BJ (cell line): ENCODE measurements at regions not wholly inside any gene's neighbourhood (a gene's known extent, or its start where the extent isn't known, plus 50 kb on each side); places are given as distances from the start of the nearest gene placed in this dataset.
"Not testable (repeated sequence)": the region's sequence is repeated elsewhere in the genome, so short reads cannot be mapped to it uniquely, and the experiment has no call there.

Experiments used
- CTCF ChIA-PET: fragments of 350-600 bp; formaldehyde crosslinking; extraction: SDS; loops from one replicate; lab custom pipeline; 2021; ENCODE audit warnings: antibody characterized with exemption, inconsistent platforms; lab: Yijun Ruan, JAX
- POLR2A ChIA-PET: fragments of 300-600 bp; sonication (Branson Sonifier 250); formaldehyde crosslinking; extraction: SDS; loops from one replicate; lab custom pipeline; 2021; ENCODE audit warnings: antibody characterized with exemption; lab: Charles Lee
- DNase-seq: peaks from one replicate; pipeline ENCODE4 v3.0.0-alpha.2; 2011; ENCODE audit warnings: low read depth
- H3K27me3 ChIP-seq: 2 replicates; pipeline ENCODE4 v1.6.0; 2011; ENCODE audit warnings: low read length; ENCODE audit not compliant: control insufficient read depth, insufficient read depth
- H3K36me3 ChIP-seq: 2 replicates; pipeline ENCODE4 v1.5.1; 2011; ENCODE audit warnings: low read length; ENCODE audit not compliant: control insufficient read depth, insufficient read depth
- H3K4me3 ChIP-seq: 2 replicates; pipeline ENCODE4 v1.5.1; 2011; ENCODE audit warnings: low read depth, mild to moderate bottlenecking, control low read depth, low read length
- TF ChIP-seq, protein P1 (sequence below): IDR thresholded peaks from 2 replicates; pipeline ENCODE4 v1.5.1; 2011; ENCODE audit warnings: low read depth, mild to moderate bottlenecking, control low read depth, inconsistent platforms, low read length, moderate library complexity; ENCODE audit not compliant: insufficient read depth

DNA sequence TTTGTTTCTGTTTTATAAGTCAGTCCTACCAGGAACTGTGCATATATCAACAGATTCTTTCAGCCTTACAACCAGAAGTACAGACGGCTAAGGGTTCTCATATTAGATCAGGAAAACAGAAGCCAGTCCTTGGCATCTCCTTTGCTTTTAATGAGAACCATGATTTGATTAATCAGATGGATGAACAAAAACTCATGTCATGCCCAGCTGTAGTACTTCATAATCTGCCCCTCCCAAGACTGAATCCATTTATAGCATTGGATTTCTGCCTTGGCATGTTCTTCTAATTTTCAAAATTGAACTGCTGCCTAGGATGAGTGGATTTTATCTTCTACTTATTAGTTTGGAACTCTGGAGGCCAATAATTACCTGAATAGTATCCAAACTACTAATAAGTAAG lies 617.2 kb downstream of the SLITRK5 start:
- no peaks in the 10 kb centered on the region for H3K27me3 ChIP-seq
- no peak for DNase-seq
- POLR2A ChIA-PET = no interaction called here
- no peak overlapping the region for H3K4me3 ChIP-seq
- CTCF ChIA-PET = no interaction called here
- TF ChIP-seq, protein P1, sequence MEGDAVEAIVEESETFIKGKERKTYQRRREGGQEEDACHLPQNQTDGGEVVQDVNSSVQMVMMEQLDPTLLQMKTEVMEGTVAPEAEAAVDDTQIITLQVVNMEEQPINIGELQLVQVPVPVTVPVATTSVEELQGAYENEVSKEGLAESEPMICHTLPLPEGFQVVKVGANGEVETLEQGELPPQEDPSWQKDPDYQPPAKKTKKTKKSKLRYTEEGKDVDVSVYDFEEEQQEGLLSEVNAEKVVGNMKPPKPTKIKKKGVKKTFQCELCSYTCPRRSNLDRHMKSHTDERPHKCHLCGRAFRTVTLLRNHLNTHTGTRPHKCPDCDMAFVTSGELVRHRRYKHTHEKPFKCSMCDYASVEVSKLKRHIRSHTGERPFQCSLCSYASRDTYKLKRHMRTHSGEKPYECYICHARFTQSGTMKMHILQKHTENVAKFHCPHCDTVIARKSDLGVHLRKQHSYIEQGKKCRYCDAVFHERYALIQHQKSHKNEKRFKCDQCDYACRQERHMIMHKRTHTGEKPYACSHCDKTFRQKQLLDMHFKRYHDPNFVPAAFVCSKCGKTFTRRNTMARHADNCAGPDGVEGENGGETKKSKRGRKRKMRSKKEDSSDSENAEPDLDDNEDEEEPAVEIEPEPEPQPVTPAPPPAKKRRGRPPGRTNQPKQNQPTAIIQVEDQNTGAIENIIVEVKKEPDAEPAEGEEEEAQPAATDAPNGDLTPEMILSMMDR = no peak
- H3K36me3 ChIP-seq = no peaks in the 10 kb centered on the region

DNA sequence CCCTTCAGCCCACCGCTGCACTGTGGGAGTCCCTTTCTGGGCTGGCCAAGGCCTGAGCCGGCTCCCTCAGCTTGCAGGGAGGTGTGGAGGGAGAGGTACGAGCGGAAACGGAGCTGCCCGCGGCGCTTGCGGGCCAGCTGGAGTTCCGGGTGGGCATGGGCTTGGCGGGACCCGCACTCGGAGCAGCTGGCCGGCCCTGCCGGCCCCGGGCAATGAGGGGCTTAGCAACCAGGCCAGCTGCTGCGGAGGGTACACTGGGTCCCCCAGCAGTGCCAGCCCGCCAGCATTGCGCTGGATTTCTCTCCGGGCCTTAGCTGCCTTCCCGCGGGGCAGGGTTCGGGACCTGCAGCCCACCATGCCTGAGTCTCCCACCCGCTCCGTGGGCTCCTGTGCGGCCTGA lies 620.6 kb downstream of the SLITRK5 start:
- CTCF ChIA-PET, DNase-seq, H3K4me3 ChIP-seq, H3K27me3 ChIP-seq, H3K36me3 ChIP-seq, POLR2A ChIA-PET: not testable (repeated sequence)

DNA sequence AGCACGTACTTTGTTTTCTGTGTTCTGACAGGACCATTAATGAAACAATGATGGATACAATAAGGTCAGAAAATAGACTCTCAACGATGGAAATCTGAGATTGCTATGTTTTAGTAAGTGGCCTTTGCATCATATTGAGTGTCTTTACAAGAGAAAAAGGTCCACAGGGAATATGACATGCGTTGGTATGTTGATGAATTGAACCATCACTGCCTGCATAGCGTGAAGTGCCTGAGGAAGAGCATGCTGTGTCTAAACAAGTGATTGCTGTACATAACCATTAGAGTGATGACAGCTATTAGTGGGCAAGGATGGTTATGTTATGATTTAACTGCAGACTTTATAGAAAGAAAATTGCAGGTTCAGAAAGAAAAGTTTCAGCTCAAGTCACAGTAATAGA lies 623.2 kb downstream of the SLITRK5 start:
- POLR2A ChIA-PET = no interaction called here
- TF ChIP-seq, protein P1 = no peak
- Histone ChIP-seq H3K27me3 (no peaks in the 10 kb centered on the region), H3K4me3 (no peak overlapping the region), H3K36me3 (no peaks in the 10 kb centered on the region)
- no peak for DNase-seq
- CTCF ChIA-PET = no interaction called here

DNA sequence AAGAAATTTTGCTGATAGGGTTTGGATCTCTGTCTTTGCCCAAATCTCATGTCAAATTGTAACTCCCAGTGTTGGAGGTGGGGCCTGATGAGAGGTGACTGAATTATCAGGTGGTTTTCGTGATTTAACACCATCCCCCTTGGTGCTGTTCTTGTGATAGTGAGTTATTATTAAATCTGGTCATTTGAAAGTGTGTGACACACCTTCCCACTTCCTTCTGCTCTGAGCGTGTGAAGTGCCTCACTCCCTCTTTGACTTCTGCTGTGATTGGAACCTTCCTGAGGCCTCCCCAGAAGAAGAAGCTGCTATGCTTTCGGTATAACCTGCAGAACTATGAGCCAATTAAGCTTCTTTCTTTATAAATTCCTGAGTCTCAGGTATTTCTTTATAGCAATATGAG lies 632.0 kb downstream of the SLITRK5 start:
- no peak for DNase-seq

DNA sequence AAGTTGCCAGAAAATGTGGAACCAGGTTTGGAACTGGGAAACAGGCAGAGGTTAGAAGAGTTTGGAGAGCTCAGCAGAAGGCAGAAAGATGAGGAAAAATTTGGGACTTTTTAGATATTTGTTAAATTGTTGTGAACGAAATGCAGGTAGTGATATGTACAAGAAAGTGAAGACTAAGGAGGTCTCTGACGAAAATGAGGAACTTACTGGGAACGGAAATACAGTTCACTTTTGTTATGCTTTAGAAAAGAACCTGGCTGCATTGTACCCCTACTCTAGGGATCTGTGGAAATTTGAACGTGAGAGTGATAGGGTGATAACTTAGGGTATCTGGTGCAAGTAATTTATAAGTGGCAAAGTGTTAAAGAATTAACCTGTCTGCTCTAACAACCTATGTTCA lies 632.4 kb downstream of the SLITRK5 start:
- no peaks in the 10 kb centered on the region for H3K36me3 ChIP-seq
- H3K4me3 ChIP-seq = no peak overlapping the region
- TF ChIP-seq, protein P1 = no peak
- ChIA-PET CTCF (no interaction called here), POLR2A (no interaction called here)
- no peak for DNase-seq
- H3K27me3 ChIP-seq = no peaks in the 10 kb centered on the region

More for the DNA sequence above, 632.0 kb downstream of the SLITRK5 start:
- CTCF ChIA-PET = no interaction called here
- TF ChIP-seq, protein P1 = no peak
- no peaks in the 10 kb centered on the region for H3K36me3 ChIP-seq
- H3K4me3 ChIP-seq = no peak overlapping the region
- no peaks in the 10 kb centered on the region for H3K27me3 ChIP-seq
- POLR2A ChIA-PET = no interaction called here

DNA sequence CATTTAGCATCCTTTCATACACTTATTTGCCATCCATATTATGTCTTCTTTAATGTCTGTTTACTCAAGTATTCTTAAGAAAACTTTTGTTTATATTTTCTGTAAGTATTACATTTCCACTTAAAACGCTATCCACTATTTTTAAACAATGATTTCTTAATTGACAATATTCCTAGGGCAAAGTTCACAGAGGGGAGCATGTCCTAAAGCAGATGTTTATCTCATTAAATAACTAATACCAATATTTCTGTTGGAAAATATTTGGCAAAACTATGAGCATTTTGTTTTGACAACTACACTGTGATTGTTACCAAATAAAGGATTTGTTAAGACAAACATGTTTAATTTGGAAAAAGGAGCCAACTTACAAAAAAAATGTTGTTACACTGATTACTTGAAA lies 643.3 kb downstream of the SLITRK5 start:
- CTCF ChIA-PET = no interaction called here
- TF ChIP-seq, protein P1 = no peak
- POLR2A ChIA-PET = no interaction called here
- Histone ChIP-seq H3K4me3 (no peak overlapping the region), H3K27me3 (no peaks in the 10 kb centered on the region), H3K36me3 (no peaks in the 10 kb centered on the region)
- no peak for DNase-seq
